ENCODE measurements at regions not wholly inside any gene's neighbourhood (a gene's known extent, or its start where the extent isn't known, plus 50 kb on each side); places are given as distances from the start of the nearest gene placed in this dataset.

DNA sequence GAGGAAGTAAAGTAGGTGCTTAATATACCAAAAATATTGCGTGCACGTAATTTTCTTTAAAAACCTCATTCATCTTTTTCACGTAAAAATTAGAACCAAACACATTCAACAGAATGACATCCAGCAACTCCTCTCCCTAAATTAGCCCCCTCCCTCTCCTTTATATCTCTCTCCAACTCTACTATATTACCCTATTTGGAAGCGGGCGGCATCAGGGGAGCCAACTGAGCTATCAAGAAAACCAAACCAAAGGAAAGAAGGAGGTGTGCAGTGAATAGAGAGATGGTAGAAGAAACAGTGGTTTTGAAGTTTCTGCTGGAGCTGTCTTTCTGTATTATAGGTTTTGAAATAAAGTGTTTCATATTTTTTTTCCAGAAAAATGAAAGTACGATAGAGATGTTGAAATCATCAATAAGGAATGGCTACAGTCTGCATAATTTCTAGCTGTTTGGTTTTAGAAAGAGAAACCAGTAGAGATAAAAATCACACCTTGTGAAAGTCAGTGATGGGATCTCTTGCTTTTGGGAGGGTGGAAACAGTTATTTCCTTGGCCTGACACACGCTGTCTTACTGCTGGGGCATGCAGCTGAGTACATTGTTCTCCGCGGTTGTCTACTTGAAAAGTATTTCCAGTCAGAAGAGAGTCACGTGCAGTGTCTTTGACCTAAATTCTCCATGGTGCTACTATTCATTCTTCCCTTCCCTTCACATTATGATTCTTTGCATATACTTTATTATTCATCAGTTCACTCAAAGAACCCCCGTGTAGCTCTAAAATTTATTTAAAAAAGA lies 94.1 kb upstream of the WDR17 start:
- H3K9me3 Mint-ChIP-seq = peaks cover 10% of the 10 kb centered on the region
- H3K36me3 Mint-ChIP-seq (ENCODE audit: low read depth) = no peaks in the 10 kb centered on the region
- DNase-seq (no peak), ATAC-seq (no peak)
- no peak overlapping the region for H3K27ac Mint-ChIP-seq
- H3K4me3 Mint-ChIP-seq = no peak overlapping the region
- no peaks in the 10 kb centered on the region for H3K27me3 Mint-ChIP-seq
- H3K4me1 Mint-ChIP-seq = no peaks in the 10 kb centered on the region

GRCh38 chr4:175973027-175973923 lies 92.4 kb upstream of the WDR17 start:
- H3K4me1 Mint-ChIP-seq = no peaks in the 10 kb centered on the region
- no peak for ATAC-seq
- no peaks in the 10 kb centered on the region for H3K36me3 Mint-ChIP-seq (ENCODE audit: low read depth)
- no peaks in the 10 kb centered on the region for H3K27me3 Mint-ChIP-seq
- H3K27ac Mint-ChIP-seq = no peak overlapping the region
- H3K9me3 Mint-ChIP-seq = no peaks in the 10 kb centered on the region
- no peak for DNase-seq
- H3K4me3 Mint-ChIP-seq = no peak overlapping the region

- no peaks in the 10 kb centered on the region for H3K4me1 Mint-ChIP-seq
- H3K36me3 Mint-ChIP-seq (ENCODE audit: low read depth) = no peaks in the 10 kb centered on the region
- no peak overlapping the region for H3K4me3 Mint-ChIP-seq
- DNase-seq = no peak
- no peak for ATAC-seq
- H3K27me3 Mint-ChIP-seq = no peaks in the 10 kb centered on the region
- no peak overlapping the region for H3K27ac Mint-ChIP-seq
- H3K9me3 Mint-ChIP-seq = no peaks in the 10 kb centered on the region
Measured at GRCh38 chr4:175983636-175984035, 82.0 kb upstream of the WDR17 start.

- Mint-ChIP-seq H3K27me3 (no peaks in the 10 kb centered on the region), H3K27ac (no peak overlapping the region), H3K4me1 (no peaks in the 10 kb centered on the region), H3K9me3 (no peaks in the 10 kb centered on the region), H3K4me3 (no peak overlapping the region), H3K36me3 (ENCODE audit: low read depth) (no peaks in the 10 kb centered on the region)
- DNase-seq (no peak), ATAC-seq (no peak)
Measured at GRCh38 chr4:175986668-175987067, 79.0 kb upstream of the WDR17 start.

DNA sequence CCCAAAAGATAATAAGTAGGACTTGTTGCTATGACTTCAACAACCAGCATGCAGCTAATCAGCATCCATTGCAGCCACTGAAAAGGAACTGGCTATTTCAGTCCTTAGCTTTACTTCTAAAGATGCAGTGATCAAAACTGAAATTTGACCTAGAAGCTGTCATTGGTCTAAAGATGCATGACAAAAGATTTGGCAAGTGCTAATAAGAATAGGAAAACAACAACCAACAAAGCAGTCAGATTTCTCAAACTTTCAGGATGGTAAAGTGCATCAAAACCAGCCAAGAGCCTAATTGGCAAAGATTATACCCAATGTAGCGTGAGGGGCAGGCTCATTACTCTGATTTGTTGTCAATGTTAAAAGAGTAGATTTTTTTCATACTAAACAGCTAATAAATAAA lies 77.1 kb upstream of the WDR17 start:
- Mint-ChIP-seq H3K36me3 (ENCODE audit: low read depth) (no peaks in the 10 kb centered on the region), H3K27me3 (peaks cover 3% of the 10 kb centered on the region), H3K4me3 (no peak overlapping the region), H3K9me3 (no peaks in the 10 kb centered on the region), H3K4me1 (no peaks in the 10 kb centered on the region), H3K27ac (no peak overlapping the region)
- DNase-seq = no peak
- no peak for ATAC-seq

DNA sequence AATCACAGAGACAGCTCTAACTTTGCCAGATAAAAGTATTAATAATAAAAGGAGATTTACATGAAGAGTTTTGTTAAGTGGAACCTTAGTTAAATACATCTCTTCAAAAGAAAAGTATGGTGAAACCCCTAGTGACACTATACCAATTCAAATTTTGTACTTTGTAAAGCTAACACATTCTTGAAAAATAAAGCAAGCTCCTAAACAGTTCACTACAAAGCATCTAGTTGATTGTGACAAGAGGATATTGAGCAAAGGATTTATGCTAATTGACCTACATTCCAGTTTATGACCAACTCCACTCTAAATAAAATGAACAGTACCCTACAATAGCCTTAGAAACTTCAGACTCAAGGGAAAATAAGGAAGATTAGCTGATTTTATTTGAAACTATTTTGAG lies 69.4 kb upstream of the WDR17 start:
- Mint-ChIP-seq H3K27ac (no peak overlapping the region), H3K4me3 (no peak overlapping the region), H3K9me3 (no peaks in the 10 kb centered on the region), H3K27me3 (peaks cover 27% of the 10 kb centered on the region), H3K4me1 (no peaks in the 10 kb centered on the region), H3K36me3 (ENCODE audit: low read depth) (no peaks in the 10 kb centered on the region)
- ATAC-seq (no peak), DNase-seq (no peak)

- ATAC-seq (no peak), DNase-seq (no peak)
- Mint-ChIP-seq H3K27me3 (peaks cover 35% of the 10 kb centered on the region), H3K9me3 (no peaks in the 10 kb centered on the region), H3K4me3 (no peak overlapping the region), H3K27ac (no peak overlapping the region), H3K4me1 (peaks cover 4% of the 10 kb centered on the region), H3K36me3 (ENCODE audit: low read depth) (no peaks in the 10 kb centered on the region)
Measured at GRCh38 chr4:175997291-175997690, 68.3 kb upstream of the WDR17 start.

DNA sequence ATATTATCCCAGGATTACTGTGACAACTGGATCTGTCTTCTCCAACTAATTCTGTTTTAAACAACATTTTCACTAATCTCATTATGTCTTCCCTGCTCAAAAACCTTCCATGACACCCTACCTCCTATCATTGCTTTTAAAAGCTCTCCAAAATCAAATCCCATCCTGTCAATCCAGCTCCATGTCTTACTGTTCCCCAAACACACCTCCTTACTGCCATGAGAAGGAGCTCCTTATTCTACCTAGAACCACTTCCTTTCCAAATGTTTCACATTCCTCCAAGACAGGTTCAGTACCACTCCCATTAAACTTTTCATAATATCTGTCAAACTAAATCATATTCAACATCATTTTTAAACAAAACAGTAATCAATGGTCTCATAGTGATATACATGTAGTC lies 66.9 kb upstream of the WDR17 start:
- Mint-ChIP-seq H3K4me1 (peaks cover 9% of the 10 kb centered on the region), H3K27ac (no peak overlapping the region), H3K27me3 (peaks cover 42% of the 10 kb centered on the region), H3K36me3 (ENCODE audit: low read depth) (no peaks in the 10 kb centered on the region), H3K4me3 (no peak overlapping the region), H3K9me3 (no peaks in the 10 kb centered on the region)
- no peak for DNase-seq
- ATAC-seq = no peak

DNA sequence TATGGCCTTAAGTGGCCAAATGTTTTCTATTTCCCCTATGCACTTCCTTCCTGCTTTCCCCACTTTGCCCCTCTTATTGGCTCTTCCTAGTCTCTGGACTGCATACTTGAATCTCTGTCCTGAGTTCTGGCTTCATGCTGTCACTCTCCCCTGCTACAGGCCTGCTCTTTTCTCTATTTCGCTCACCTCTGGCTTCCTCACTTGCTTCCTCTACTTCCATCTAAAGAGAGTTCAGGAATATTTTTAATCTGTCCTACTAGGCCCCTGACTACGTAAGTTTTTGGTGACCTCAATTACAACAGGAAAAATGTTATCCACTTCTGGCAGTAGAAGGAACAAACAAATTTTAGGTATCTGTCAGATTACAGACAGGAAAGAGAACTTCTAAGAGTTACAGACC lies 65.7 kb upstream of the WDR17 start:
- ATAC-seq (no peak), DNase-seq (no peak)
- H3K9me3 Mint-ChIP-seq = no peaks in the 10 kb centered on the region
- no peak overlapping the region for H3K27ac Mint-ChIP-seq
- H3K36me3 Mint-ChIP-seq (ENCODE audit: low read depth) = no peaks in the 10 kb centered on the region
- no peak overlapping the region for H3K4me3 Mint-ChIP-seq
- peaks cover 41% of the 10 kb centered on the region for H3K27me3 Mint-ChIP-seq
- H3K4me1 Mint-ChIP-seq = peaks cover 9% of the 10 kb centered on the region

DNA sequence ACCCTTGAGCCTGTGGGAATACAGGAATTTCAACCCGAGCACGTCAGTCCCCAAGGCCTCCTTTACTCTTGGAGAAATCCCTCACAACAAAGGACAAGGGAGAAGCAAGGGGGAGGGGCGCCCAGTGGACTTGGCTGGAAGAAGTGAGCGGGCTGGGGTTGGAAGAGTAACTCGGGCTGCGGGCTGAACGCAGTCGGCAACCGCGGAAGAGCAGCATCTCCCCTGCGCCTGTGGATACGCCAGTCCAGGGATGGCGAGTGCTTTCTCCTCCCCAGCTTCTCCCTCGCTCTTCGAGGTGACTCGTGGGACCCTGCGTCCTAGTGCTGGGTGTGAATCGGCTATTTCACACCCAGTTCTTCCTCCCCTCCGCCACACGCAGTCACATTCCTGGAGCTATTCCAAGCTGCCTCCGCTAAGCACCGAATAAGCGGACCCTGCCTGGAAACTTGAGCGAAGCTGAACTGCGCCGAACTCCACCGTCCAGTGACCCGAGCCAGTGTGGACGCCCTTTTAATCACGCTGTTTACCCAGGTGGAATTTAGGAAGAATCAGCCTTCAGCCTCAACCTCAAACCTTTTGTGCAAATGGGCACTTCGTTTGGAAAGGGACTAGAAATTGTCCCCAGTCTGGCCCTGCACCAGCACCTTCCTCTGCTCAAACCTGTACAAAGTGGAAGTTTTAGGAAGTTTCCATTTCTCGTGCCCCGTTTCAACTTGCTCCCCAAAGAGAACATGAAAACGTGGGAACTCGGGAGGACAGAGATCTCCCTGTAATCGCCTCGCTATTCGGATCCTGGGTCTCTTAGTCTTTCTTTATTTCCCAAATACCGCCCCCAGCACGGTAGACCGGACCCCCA lies 64.3 kb upstream of the WDR17 start:
- Mint-ChIP-seq H3K9me3 (no peaks in the 10 kb centered on the region), H3K27me3 (peaks cover 40% of the 10 kb centered on the region), H3K36me3 (ENCODE audit: low read depth) (no peaks in the 10 kb centered on the region), H3K4me3 (peak overlapping the region; percentile 53), H3K27ac (no peak overlapping the region), H3K4me1 (peaks cover 9% of the 10 kb centered on the region)
- DNase-seq (no peak), ATAC-seq (peak; percentile 24)

- Mint-ChIP-seq H3K9me3 (no peaks in the 10 kb centered on the region), H3K36me3 (ENCODE audit: low read depth) (no peaks in the 10 kb centered on the region), H3K4me3 (peak overlapping the region; percentile 53), H3K4me1 (peaks cover 9% of the 10 kb centered on the region), H3K27me3 (peaks cover 40% of the 10 kb centered on the region), H3K27ac (no peak overlapping the region)
- DNase-seq = peak; percentile 16
- ATAC-seq = peak; percentile 24
Measured at GRCh38 chr4:176002007-176002613, 63.5 kb upstream of the WDR17 start.

GRCh38 chr4:176005766-176006165 lies 59.9 kb upstream of the WDR17 start:
- Mint-ChIP-seq H3K4me3 (no peak overlapping the region), H3K9me3 (no peaks in the 10 kb centered on the region), H3K27ac (no peak overlapping the region), H3K36me3 (ENCODE audit: low read depth) (no peaks in the 10 kb centered on the region), H3K27me3 (peaks cover 24% of the 10 kb centered on the region), H3K4me1 (peaks cover 9% of the 10 kb centered on the region)
- DNase-seq = no peak
- no peak for ATAC-seq

DNA sequence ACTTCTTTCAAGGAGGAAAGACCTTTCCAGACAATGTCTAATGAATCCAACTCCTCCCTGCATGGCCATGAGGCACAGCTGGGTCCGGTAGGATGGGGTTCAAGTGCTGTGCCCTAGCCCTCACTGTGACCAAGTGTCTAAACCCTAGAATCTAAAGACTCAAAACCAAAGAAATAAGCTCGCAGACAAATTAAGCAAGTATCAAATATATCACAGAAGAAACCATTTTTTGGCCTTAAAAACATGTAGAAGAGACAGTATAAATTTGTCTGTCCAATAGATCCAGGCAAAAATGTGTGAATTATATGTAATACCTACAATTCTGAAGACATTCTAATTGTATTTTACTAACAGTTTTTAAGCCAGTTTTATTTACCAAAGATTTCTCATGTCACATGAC lies 56.4 kb upstream of the WDR17 start:
- H3K27ac Mint-ChIP-seq = no peak overlapping the region
- H3K36me3 Mint-ChIP-seq (ENCODE audit: low read depth) = no peaks in the 10 kb centered on the region
- H3K27me3 Mint-ChIP-seq = peaks cover 4% of the 10 kb centered on the region
- no peaks in the 10 kb centered on the region for H3K9me3 Mint-ChIP-seq
- H3K4me1 Mint-ChIP-seq = no peaks in the 10 kb centered on the region
- no peak for ATAC-seq
- DNase-seq = no peak
- no peak overlapping the region for H3K4me3 Mint-ChIP-seq

DNA sequence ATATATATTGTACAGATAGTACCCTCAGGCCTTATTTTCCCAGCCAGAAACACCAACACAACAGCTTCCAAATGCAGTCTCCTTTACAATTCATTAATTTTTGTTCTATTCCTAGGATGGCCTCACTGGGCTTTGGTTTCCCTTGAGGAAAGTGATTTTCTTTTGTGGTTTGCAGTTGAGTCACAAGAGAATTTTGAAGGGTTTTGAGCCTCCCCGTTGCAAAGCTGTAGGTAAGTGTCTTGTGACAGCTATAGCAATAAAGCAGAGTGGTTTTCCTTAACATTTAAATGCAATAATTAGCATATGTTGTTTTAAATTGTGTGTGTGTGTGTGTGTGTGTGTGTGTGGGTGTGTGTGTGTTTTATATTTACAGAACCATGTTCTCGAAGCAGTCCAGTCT lies 54.1 kb upstream of the WDR17 start:
- Mint-ChIP-seq H3K27me3 (peaks cover 6% of the 10 kb centered on the region), H3K36me3 (ENCODE audit: low read depth) (no peaks in the 10 kb centered on the region), H3K4me3 (no peak overlapping the region), H3K27ac (no peak overlapping the region), H3K9me3 (no peaks in the 10 kb centered on the region), H3K4me1 (no peaks in the 10 kb centered on the region)
- ATAC-seq (no peak), DNase-seq (no peak)
